Left lung (tissue), 4 donors: ENCODE measurements at regions not wholly inside any gene's neighbourhood (a gene's known extent, or its start where the extent isn't known, plus 50 kb on each side); places are given as distances from the start of the nearest gene placed in this dataset.

Experiments used
- ATAC-seq: fragments of 200-7000 bp; cut with Tn5 transposase; one replicate; pipeline ENCODE4 v1.9.1; 2020; ENCODE audit warnings: moderate library complexity
- DNase-seq, 4 donors: peaks; one replicate each; pipeline ENCODE4 v3.0.0-alpha.2; 2013 to 2020
- H3K27ac ChIP-seq, 2 donors: fragments of 200-600 bp; sonication (generic) in 1 of 2; one replicate each; pipeline versions ENCODE4 v1.5.0 to v1.8.0; 2020 to 2021
- H3K27me3 ChIP-seq, 2 donors: fragments of 200-600 bp; sonication (generic) in 1 of 2; one replicate each; pipeline versions ENCODE4 v1.5.0 to v1.8.0; 2020 to 2021
- H3K36me3 ChIP-seq, 2 donors: fragments of 200-600 bp; sonication (generic) in 1 of 2; one replicate each; pipeline versions ENCODE4 v1.5.0 to v1.8.0; 2020 to 2021
- H3K4me1 ChIP-seq, 2 donors: fragments of 200-600 bp; one replicate each; pipeline ENCODE4 v1.8.0; 2021
- H3K4me3 ChIP-seq, 2 donors: fragments of 200-600 bp; sonication (generic) in 1 of 2; one replicate each; pipeline versions ENCODE4 v1.5.0 to v1.8.0; 2020 to 2021; ENCODE audit warnings: mild to moderate bottlenecking in 1 of 2
- H3K9me3 ChIP-seq, 2 donors: fragments of 200-600 bp; sonication (generic) in 1 of 2; one replicate each; pipeline versions ENCODE4 v1.5.0 to v1.8.0; 2020 to 2021
- intact Hi-C, 2 donors: fragments of 100-400 bp; cut with DNase I; formaldehyde crosslinking; loops; one replicate each; pipeline versions ENCODE4 v1.11.2 to v1.14.2; 2022
- TF ChIP-seq, protein P1 (sequence below), 2 donors: fragments of 200-600 bp; sonication (generic) in 1 of 2; IDR thresholded peaks; one replicate each; pipeline versions ENCODE4 v1.5.0 to v1.8.0; 2021; ENCODE audit warnings: antibody characterized with exemption in 2 of 2
- donor health status: DM: no; HTN: yes; CAD: no.
- donor health status: DM: no; HTN: no; CAD: no.

DNA sequence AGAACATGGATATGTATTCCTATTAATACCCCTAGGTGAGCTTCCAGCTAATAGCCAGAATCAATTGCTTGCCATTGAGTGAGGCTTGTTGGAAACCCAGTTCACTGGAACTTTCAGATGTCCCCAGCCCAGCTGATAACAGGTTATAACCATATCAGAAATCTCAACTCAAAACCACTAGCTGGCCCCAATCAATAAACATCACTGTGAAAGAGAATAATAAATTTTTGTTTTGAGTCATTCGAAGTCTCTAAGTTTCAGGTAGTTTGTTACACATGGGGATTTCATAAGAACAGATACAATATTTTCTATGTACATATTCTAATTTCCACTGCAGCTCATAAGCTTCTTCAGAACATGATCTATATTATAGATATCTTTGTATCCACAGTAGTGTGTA is 162.9 kb upstream of the SNX7 start:
- H3K27me3 ChIP-seq = no peaks in the 10 kb centered on the region
- no peak overlapping the region for H3K4me3 ChIP-seq
- no peak for DNase-seq
- H3K9me3 ChIP-seq = peaks cover 0 to 5% of the 10 kb centered on the region in 2 donors
- no peak overlapping the region for H3K27ac ChIP-seq
- TF ChIP-seq, protein P1, sequence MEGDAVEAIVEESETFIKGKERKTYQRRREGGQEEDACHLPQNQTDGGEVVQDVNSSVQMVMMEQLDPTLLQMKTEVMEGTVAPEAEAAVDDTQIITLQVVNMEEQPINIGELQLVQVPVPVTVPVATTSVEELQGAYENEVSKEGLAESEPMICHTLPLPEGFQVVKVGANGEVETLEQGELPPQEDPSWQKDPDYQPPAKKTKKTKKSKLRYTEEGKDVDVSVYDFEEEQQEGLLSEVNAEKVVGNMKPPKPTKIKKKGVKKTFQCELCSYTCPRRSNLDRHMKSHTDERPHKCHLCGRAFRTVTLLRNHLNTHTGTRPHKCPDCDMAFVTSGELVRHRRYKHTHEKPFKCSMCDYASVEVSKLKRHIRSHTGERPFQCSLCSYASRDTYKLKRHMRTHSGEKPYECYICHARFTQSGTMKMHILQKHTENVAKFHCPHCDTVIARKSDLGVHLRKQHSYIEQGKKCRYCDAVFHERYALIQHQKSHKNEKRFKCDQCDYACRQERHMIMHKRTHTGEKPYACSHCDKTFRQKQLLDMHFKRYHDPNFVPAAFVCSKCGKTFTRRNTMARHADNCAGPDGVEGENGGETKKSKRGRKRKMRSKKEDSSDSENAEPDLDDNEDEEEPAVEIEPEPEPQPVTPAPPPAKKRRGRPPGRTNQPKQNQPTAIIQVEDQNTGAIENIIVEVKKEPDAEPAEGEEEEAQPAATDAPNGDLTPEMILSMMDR (IDR thresholded peaks at IDR 0.05) = no peak
- no peaks in the 10 kb centered on the region for H3K36me3 ChIP-seq
- no peaks in the 10 kb centered on the region for H3K4me1 ChIP-seq
- intact Hi-C loops = no loop called here
- ATAC-seq = no peak

DNA sequence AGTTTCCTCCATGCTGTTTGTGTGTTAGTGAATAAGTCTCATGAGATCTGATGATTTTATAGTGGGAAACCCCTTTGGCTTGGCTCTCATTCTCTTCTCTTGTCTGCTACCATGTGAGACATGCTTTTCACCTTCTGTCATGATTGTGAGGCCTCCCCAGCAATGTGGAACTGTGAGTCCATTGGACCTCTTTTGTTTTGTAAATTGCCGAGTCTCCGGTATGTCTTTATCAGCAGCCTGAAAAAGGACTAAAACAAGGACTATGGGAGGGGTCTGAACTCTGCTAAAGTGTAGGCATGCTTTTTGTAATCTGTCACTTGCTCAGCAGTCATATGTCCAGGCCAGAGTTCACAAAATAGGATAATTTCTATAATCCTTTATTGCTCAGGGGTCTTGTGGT is 164.0 kb upstream of the SNX7 start:
- intact Hi-C loops = no loop called here
- Histone ChIP-seq H3K27me3 (no peaks in the 10 kb centered on the region), H3K4me3 (no peak overlapping the region), H3K4me1 (no peaks in the 10 kb centered on the region), H3K27ac (no peak overlapping the region), H3K9me3 (peaks cover 0 to 5% of the 10 kb centered on the region in 2 donors), H3K36me3 (no peaks in the 10 kb centered on the region)
- ATAC-seq (no peak), DNase-seq (no peak)
- TF ChIP-seq, protein P1 (IDR thresholded peaks at IDR 0.05) = no peak

DNA sequence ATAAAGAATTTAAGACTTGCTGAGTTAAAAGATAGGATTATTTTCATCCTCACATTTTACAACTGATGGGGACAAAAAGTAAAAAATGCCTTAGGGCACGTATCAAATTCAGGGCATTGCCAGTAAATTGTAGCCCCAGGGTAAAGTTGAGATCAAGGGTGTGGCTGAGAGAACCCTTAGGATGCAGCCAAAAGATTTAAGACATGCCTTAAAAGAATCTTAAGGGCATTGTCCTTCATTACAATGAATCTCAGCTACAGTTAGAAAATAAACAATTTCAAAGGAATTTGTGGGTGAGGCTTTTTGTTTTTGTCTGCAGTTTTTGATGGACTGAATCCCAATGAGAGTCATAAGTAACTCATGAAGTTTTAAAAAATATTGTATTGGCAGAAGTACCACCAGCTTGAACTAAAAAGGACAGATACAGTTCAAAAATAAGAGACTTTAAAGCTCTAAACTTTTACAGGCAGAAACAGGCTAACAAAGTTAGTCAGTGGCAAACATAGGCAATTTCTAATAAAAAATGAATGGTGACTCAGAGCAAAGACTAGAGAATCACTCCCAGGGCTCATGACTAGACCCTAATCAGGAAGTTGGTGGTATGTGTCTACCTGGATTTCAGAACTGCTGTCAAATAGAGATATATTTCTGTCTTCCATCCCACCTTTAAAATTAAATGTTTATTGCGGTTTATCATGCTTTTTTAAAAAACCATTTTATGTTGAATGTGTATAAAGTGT is 165.1 kb upstream of the SNX7 start:
- DNase-seq (no peak), ATAC-seq (no peak)
- Histone ChIP-seq H3K36me3 (no peaks in the 10 kb centered on the region), H3K27ac (no peak overlapping the region), H3K4me1 (no peaks in the 10 kb centered on the region), H3K27me3 (no peaks in the 10 kb centered on the region), H3K4me3 (no peak overlapping the region), H3K9me3 (peaks cover 0 to 5% of the 10 kb centered on the region in 2 donors)
- intact Hi-C loops = no loop called here
- TF ChIP-seq, protein P1 (IDR thresholded peaks at IDR 0.05) = no peak

DNA sequence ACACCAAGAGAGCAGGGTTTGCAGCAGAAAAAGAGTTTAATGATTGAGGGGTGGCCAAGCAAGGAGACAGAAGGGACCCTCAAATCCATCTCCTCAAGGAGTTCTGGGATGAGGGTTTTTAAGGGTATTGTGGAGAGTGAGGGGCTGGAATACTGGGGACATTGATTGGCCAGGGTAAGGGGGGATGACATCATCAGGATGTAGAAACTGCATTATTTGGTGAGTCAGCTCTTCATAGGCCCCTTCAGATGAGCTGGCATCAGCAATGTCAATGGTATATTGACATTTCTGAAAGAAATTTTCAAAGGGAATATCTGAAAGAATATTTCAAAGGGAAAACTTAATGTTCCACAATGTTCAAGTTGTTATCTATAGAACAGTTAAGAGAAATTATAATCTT is 168.1 kb upstream of the SNX7 start:
- Histone ChIP-seq H3K36me3 (no peaks in the 10 kb centered on the region), H3K4me1 (no peaks in the 10 kb centered on the region), H3K9me3 (no peaks in the 10 kb centered on the region), H3K27ac (no peak overlapping the region), H3K27me3 (no peaks in the 10 kb centered on the region), H3K4me3 (no peak overlapping the region)
- TF ChIP-seq, protein P1 (IDR thresholded peaks at IDR 0.05) = no peak
- DNase-seq = no peak
- ATAC-seq = no peak
- intact Hi-C loops = no loop called here

DNA sequence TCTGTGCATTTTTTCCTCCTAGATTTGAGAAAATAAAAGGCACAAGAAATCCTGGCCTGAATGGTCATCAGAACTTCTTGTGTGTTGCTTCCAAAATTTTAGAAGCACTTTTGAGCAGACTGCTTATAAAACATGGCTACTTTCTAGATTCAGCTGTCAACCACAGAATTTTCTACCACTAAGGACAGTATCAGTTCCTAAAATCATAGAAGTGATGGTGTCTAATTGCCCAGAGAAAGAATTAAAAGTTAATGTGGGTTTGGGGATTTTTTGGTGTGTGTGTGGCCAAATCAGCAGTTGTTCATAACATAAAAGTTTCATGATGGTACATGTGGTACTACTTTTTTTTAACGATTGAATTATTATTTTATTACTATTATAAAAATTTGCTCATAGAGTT is 171.4 kb upstream of the SNX7 start:
- H3K9me3 ChIP-seq = no peaks in the 10 kb centered on the region
- no peaks in the 10 kb centered on the region for H3K4me1 ChIP-seq
- H3K27ac ChIP-seq = no peak overlapping the region
- H3K27me3 ChIP-seq = no peaks in the 10 kb centered on the region
- intact Hi-C loops = no loop called here
- no peak overlapping the region for H3K4me3 ChIP-seq
- H3K36me3 ChIP-seq = no peaks in the 10 kb centered on the region
- DNase-seq = no peak
- TF ChIP-seq, protein P1 (IDR thresholded peaks at IDR 0.05) = no peak
- no peak for ATAC-seq
